ENCODE measurements at regions not wholly inside any gene's neighbourhood (a gene's known extent, or its start where the extent isn't known, plus 50 kb on each side); places are given as distances from the start of the nearest gene placed in this dataset.

GRCh38 chrX:68909945-68910344, 81.1 kb downstream of the EFNB1 start:
- no peak for TF ChIP-seq CTCF (IDR thresholded peaks at IDR 0.05)
- intact Hi-C loops (cut with micrococcal nuclease): no loop called here
- H3K4me3 Mint-ChIP-seq: no peak overlapping the region
- ChIA-PET POLR2A (no interaction called here), CTCF (no interaction called here)
- no peaks in the 10 kb centered on the region for H3K27me3 Mint-ChIP-seq
- ATAC-seq (no peak), DNase-seq (no peak)
- no peak overlapping the region for H3K27ac Mint-ChIP-seq
- no peaks in the 10 kb centered on the region for H3K36me3 Mint-ChIP-seq (ENCODE audit: low read depth)
- H3K4me1 Mint-ChIP-seq (ENCODE audit: low read depth): no peaks in the 10 kb centered on the region
- no peaks in the 10 kb centered on the region for H3K9me3 Mint-ChIP-seq

GRCh38 chrX:68908071-68908470, 79.2 kb downstream of the EFNB1 start:
- no peaks in the 10 kb centered on the region for H3K36me3 Mint-ChIP-seq (ENCODE audit: low read depth)
- no peak for ATAC-seq
- H3K27ac Mint-ChIP-seq: no peak overlapping the region
- DNase-seq: no peak
- intact Hi-C loops (cut with micrococcal nuclease): no loop called here
- H3K9me3 Mint-ChIP-seq: no peaks in the 10 kb centered on the region
- H3K4me3 Mint-ChIP-seq: no peak overlapping the region
- H3K27me3 Mint-ChIP-seq: no peaks in the 10 kb centered on the region
- POLR2A ChIA-PET: no interaction called here
- no peak for TF ChIP-seq CTCF (IDR thresholded peaks at IDR 0.05)
- no peaks in the 10 kb centered on the region for H3K4me1 Mint-ChIP-seq (ENCODE audit: low read depth)
- CTCF ChIA-PET: no interaction called here

- ATAC-seq (no peak), DNase-seq (no peak)
- Mint-ChIP-seq H3K36me3 (ENCODE audit: low read depth) (no peaks in the 10 kb centered on the region), H3K27me3 (no peaks in the 10 kb centered on the region), H3K9me3 (no peaks in the 10 kb centered on the region), H3K4me3 (no peak overlapping the region), H3K4me1 (ENCODE audit: low read depth) (no peaks in the 10 kb centered on the region), H3K27ac (no peak overlapping the region)
- ChIA-PET CTCF (no interaction called here), POLR2A (no interaction called here)
- intact Hi-C loops (cut with micrococcal nuclease): no loop called here
- no peak for TF ChIP-seq CTCF (IDR thresholded peaks at IDR 0.05)
Measured at GRCh38 chrX:68902706-68903504, 74.1 kb downstream of the EFNB1 start.

GRCh38 chrX:68901519-68901918, 72.7 kb downstream of the EFNB1 start:
- Mint-ChIP-seq H3K9me3 (no peaks in the 10 kb centered on the region), H3K36me3 (ENCODE audit: low read depth) (no peaks in the 10 kb centered on the region), H3K27ac (no peak overlapping the region), H3K4me1 (ENCODE audit: low read depth) (no peaks in the 10 kb centered on the region), H3K4me3 (no peak overlapping the region), H3K27me3 (no peaks in the 10 kb centered on the region)
- DNase-seq (no peak), ATAC-seq (no peak)
- POLR2A ChIA-PET: no interaction called here
- CTCF ChIA-PET: no interaction called here
- TF ChIP-seq CTCF (IDR thresholded peaks at IDR 0.05): no peak
- intact Hi-C loops (cut with micrococcal nuclease): no loop called here

GRCh38 chrX:68898598-68898997, 69.8 kb downstream of the EFNB1 start:
- H3K36me3 Mint-ChIP-seq (ENCODE audit: low read depth): no peaks in the 10 kb centered on the region
- intact Hi-C loops (cut with micrococcal nuclease): no loop called here
- ChIA-PET POLR2A (no interaction called here), CTCF (no interaction called here)
- no peak for TF ChIP-seq CTCF (IDR thresholded peaks at IDR 0.05)
- H3K27me3 Mint-ChIP-seq: no peaks in the 10 kb centered on the region
- DNase-seq (no peak), ATAC-seq (no peak)
- no peak overlapping the region for H3K27ac Mint-ChIP-seq
- no peaks in the 10 kb centered on the region for H3K4me1 Mint-ChIP-seq (ENCODE audit: low read depth)
- no peaks in the 10 kb centered on the region for H3K9me3 Mint-ChIP-seq
- H3K4me3 Mint-ChIP-seq: no peak overlapping the region

Data from activated CD8-positive, alpha-beta T cell treated with anti-CD3 and anti-CD28 coated beads for 36 hours (primary cell).